B cell (primary cell): ENCODE measurements at regions not wholly inside any gene's neighbourhood (a gene's known extent, or its start where the extent isn't known, plus 50 kb on each side); places are given as distances from the start of the nearest gene placed in this dataset.

Experiments used
- CTCF ChIP-seq: fragments of 200-600 bp; IDR thresholded peaks from one replicate; pipeline ENCODE4 v1.8.0; 2022; ENCODE audit warnings: antibody characterized with exemption, mild to moderate bottlenecking
- EZH2 ChIP-seq: IDR thresholded peaks from 2 replicates; pipeline ENCODE4 v1.6.1; 2012; ENCODE audit warnings: borderline replicate concordance, low read depth, mild to moderate bottlenecking, moderate library complexity, low read length; ENCODE audit not compliant: insufficient read depth, poor library complexity, severe bottlenecking

DNA sequence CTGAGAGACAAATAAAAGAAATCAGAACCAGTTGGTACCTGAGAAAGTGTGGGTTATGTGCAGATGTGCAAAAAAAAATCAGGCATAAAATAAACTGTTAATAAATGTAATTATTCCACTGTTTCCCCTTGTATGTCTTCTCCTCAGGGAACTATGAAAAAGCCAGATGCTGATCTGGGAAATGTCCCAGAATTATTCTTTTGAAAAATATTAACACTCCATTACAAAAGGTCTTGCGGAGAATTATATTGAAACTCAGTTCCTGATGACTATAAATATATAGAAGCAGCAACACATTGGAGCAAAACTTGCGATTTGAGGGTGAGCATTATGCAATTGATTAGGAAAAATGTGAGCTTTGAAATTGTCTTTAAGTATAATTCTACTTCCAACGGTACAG is 433.3 kb upstream of the KLF12 start:
- TF ChIP-seq EZH2 (no peak), CTCF (no peak)
